GM12864 (cell line): ENCODE measurements at regions not wholly inside any gene's neighbourhood (a gene's known extent, or its start where the extent isn't known, plus 50 kb on each side); places are given as distances from the start of the nearest gene placed in this dataset.

Experiments
- DNase-seq: peaks from one replicate; pipeline ENCODE4 v3.0.0-alpha.2; 2011; ENCODE audit warnings: low read depth
- H3K4me3 ChIP-seq: 2 replicates; pipeline ENCODE4 v1.5.1; 2011; ENCODE audit warnings: mild to moderate bottlenecking, low read depth, low read length, control low read depth
- CTCF ChIP-seq: IDR thresholded peaks from 2 replicates; pipeline ENCODE4 v1.5.1; 2011; ENCODE audit warnings: low read depth, mild to moderate bottlenecking, moderate library complexity, low read length, control low read depth, inconsistent platforms; ENCODE audit errors: missing control alignments

- H3K4me3 ChIP-seq = no peak overlapping the region
- DNase-seq = no peak
- TF ChIP-seq CTCF = no peak
Observed at GRCh38 chr1:14083277-14083676, 383.3 kb downstream of the PRDM2 start.

GRCh38 chr1:14083706-14084105 is 383.7 kb downstream of the PRDM2 start:
- TF ChIP-seq CTCF = no peak
- DNase-seq = no peak
- H3K4me3 ChIP-seq = no peak overlapping the region

- no peak overlapping the region for H3K4me3 ChIP-seq
- DNase-seq = no peak
- no peak for TF ChIP-seq CTCF
Observed at GRCh38 chr1:14090062-14090461, 390.1 kb downstream of the PRDM2 start.

GRCh38 chr1:14090531-14090930 is 390.5 kb downstream of the PRDM2 start:
- no peak overlapping the region for H3K4me3 ChIP-seq
- no peak for DNase-seq
- TF ChIP-seq CTCF = no peak

- TF ChIP-seq CTCF = peak; percentile 46
- H3K4me3 ChIP-seq = no peak overlapping the region
- no peak for DNase-seq
Observed at GRCh38 chr1:14094611-14095400, 394.8 kb downstream of the PRDM2 start.

- TF ChIP-seq CTCF = no peak
- H3K4me3 ChIP-seq = no peak overlapping the region
- no peak for DNase-seq
Observed at GRCh38 chr1:14098294-14098913, 398.4 kb downstream of the PRDM2 start.

- no peak for TF ChIP-seq CTCF
- DNase-seq = no peak
- no peak overlapping the region for H3K4me3 ChIP-seq
Observed at GRCh38 chr1:14100444-14100843, 400.5 kb downstream of the PRDM2 start.
